Lung (tissue), 11 donors: ENCODE measurements at regions not wholly inside any gene's neighbourhood (a gene's known extent, or its start where the extent isn't known, plus 50 kb on each side); places are given as distances from the start of the nearest gene placed in this dataset.
A peak's percentile ranks its signal among the peaks of the same experiment; 100 is the strongest.

Experiments used
- ATAC-seq: fragments of 200-7000 bp; cut with Tn5 transposase; one replicate; pipeline ENCODE4 v1.9.1; 2020; ENCODE audit warnings: moderate number of reproducible peaks; ENCODE audit not compliant: insufficient read depth, low FRiP score
- DNase-seq, 3 donors: peaks; one replicate each; pipeline ENCODE4 v3.0.0-alpha.2; 2013 to 2017
- H3K27ac ChIP-seq, 2 donors: one replicate each; pipeline ENCODE4 v1.5.1; 2013; ENCODE audit warnings: mild to moderate bottlenecking in 2 of 2, moderate library complexity in 2 of 2, control low read depth in 1 of 2, inconsistent platforms in 1 of 2, low read depth in 1 of 2, low read length in 1 of 2
- H3K27me3 ChIP-seq, 3 donors: one replicate each; pipeline ENCODE4 v1.5.1; 2013; ENCODE audit warnings: low read length in 2 of 3; ENCODE audit not compliant: control insufficient read depth in 3 of 3, insufficient read depth in 3 of 3
- H3K36me3 ChIP-seq, 4 donors: one replicate each; pipeline ENCODE4 v1.5.1; 2013; ENCODE audit warnings: low read length in 4 of 4, mild to moderate bottlenecking in 1 of 4, moderate library complexity in 1 of 4; ENCODE audit not compliant: control insufficient read depth in 4 of 4, insufficient read depth in 4 of 4
- H3K4me1 ChIP-seq, 5 donors: one replicate each; pipeline ENCODE4 v1.5.1; 2013; ENCODE audit warnings: low read length in 5 of 5, mild to moderate bottlenecking in 2 of 5, moderate library complexity in 1 of 5; ENCODE audit not compliant: control insufficient read depth in 5 of 5, insufficient read depth in 5 of 5
- H3K4me3 ChIP-seq: one replicate; pipeline ENCODE4 v1.5.1; 2013; ENCODE audit warnings: mild to moderate bottlenecking, control low read depth, moderate library complexity
- H3K9ac ChIP-seq, 2 donors: one replicate each; pipeline ENCODE4 v1.5.1; 2013; ENCODE audit warnings: low read length in 2 of 2, control low read depth in 1 of 2; ENCODE audit not compliant: insufficient read depth in 1 of 2
- H3K9me3 ChIP-seq, 4 donors: one replicate each; pipeline ENCODE4 v1.5.1; 2013; ENCODE audit warnings: low read length in 3 of 4, mild to moderate bottlenecking in 1 of 4, moderate library complexity in 1 of 4; ENCODE audit not compliant: control insufficient read depth in 4 of 4, insufficient read depth in 3 of 4
- CTCF ChIP-seq: IDR thresholded peaks from 2 replicates; pipeline ENCODE4 v1.5.1; 2012; ENCODE audit warnings: mild to moderate bottlenecking; ENCODE audit errors: control extremely low read depth, extremely low read depth
- WGBS, 2 donors: extraction: QIAGEN DNeasy Blood & Tissue Kit; methylation state at CpG; one replicate each; pipeline ENCODE4 v1.1.7; 2013; 5-methylcytosine and 5-hydroxymethylcytosine counted together
- donor health status: control.
- donor health status: control.
- donor health status: Bipolar disorder and iron deficiency.
- donor health status: healthy.
- donor health status: DM: yes; HTN: yes; CAD: no.

GRCh38 chr3:80252113-80252512 lies 484.3 kb upstream of the ROBO1 start:
- Histone ChIP-seq H3K9ac (no peak overlapping the region), H3K4me1 (no peaks in the 10 kb centered on the region), H3K27ac (no peak overlapping the region), H3K36me3 (no peaks in the 10 kb centered on the region), H3K9me3 (no peaks in the 10 kb centered on the region), H3K27me3 (no peaks in the 10 kb centered on the region), H3K4me3 (no peak overlapping the region)
- ATAC-seq (no peak), DNase-seq (no peak)
- WGBS, 2 donors, result 90 to 99% methylated on average over 2 of the region's 2 CpGs
- TF ChIP-seq CTCF, result no peak

GRCh38 chr3:80247766-80248165 lies 480.0 kb upstream of the ROBO1 start:
- Histone ChIP-seq H3K9me3 (no peaks in the 10 kb centered on the region), H3K9ac (no peak overlapping the region), H3K4me3 (no peak overlapping the region), H3K27ac (no peak overlapping the region), H3K27me3 (no peaks in the 10 kb centered on the region), H3K4me1 (peaks cover 0 to 12% (median 0%) of the 10 kb centered on the region in 5 donors), H3K36me3 (no peaks in the 10 kb centered on the region)
- ATAC-seq (no peak), DNase-seq (peak; percentile 14 to 71 (median 64))
- WGBS, 2 donors, result 78 to 79% methylated on average over 3 of the region's 3 CpGs
- no peak for TF ChIP-seq CTCF

DNA sequence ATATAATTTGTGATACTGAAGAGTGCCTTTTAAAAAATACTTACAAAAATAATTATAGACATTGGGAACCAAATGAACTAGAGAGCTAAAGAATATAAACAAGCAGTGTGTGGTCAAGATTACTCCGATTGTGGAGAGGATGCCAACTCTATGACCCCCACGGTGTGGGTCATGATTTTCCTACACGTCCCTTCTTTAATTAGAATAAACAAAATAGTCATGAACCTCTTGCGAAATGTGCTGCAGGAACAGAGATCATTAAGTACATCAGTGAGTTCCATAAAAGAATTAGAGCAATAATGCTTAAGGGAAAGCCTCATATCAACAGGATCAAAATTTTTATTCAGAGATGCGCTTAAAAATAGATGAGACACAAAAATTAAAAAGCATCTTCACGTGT lies 476.6 kb upstream of the ROBO1 start:
- Histone ChIP-seq H3K4me3 (no peak overlapping the region), H3K9me3 (no peaks in the 10 kb centered on the region), H3K4me1 (peaks cover 0 to 12% (median 0%) of the 10 kb centered on the region in 5 donors), H3K27ac (no peak overlapping the region), H3K36me3 (no peaks in the 10 kb centered on the region), H3K9ac (no peak overlapping the region), H3K27me3 (no peaks in the 10 kb centered on the region)
- no peak for TF ChIP-seq CTCF
- no peak for ATAC-seq
- 48 to 54% methylated on average over 6 of the region's 6 CpGs for WGBS, 2 donors
- peak; percentile 59 to 91 (median 86) for DNase-seq

DNA sequence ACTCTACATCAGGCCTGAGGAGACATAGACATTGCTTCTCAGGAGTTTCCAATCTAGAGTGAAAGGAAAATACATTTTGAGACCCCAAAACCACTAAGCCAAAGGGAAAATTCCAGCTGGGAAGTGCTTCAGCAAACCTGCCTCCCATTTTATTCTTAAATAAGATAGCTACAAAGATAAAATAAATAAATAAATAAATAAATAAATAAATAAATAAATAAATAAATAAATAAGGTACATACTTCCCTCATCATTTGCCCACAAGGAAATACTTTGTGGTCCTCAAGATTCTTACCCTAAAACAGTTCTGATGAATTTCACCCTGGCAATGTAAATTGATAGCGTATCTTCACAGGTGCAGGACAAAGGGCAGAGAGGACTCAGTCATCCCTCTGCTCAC lies 474.0 kb upstream of the ROBO1 start:
- H3K27ac ChIP-seq, result no peak overlapping the region
- no peak overlapping the region for H3K9ac ChIP-seq
- no peaks in the 10 kb centered on the region for H3K27me3 ChIP-seq
- H3K4me1 ChIP-seq, result peaks cover 0 to 12% (median 0%) of the 10 kb centered on the region in 5 donors
- no peak for ATAC-seq
- DNase-seq, result no peak
- no peak overlapping the region for H3K4me3 ChIP-seq
- WGBS, 2 donors, result 93 to 94% methylated on average over 1 of the region's 1 CpG
- no peak for TF ChIP-seq CTCF
- no peaks in the 10 kb centered on the region for H3K36me3 ChIP-seq
- no peaks in the 10 kb centered on the region for H3K9me3 ChIP-seq
